Mesendoderm (in vitro differentiated cells): ENCODE measurements at regions not wholly inside any gene's neighbourhood (a gene's known extent, or its start where the extent isn't known, plus 50 kb on each side); places are given as distances from the start of the nearest gene placed in this dataset.

Source experiments
- DNase-seq: peaks from one replicate; pipeline ENCODE4 v3.0.0; 2013
- H2AK5ac ChIP-seq: 2 replicates; pipeline ENCODE4 v1.6.1; 2013; ENCODE audit warnings: low read length, inconsistent platforms
- H2BK120ac ChIP-seq: 2 replicates; pipeline ENCODE4 v1.6.1; 2013; ENCODE audit warnings: low read depth, mild to moderate bottlenecking, low read length, moderate library complexity, mixed read lengths
- H2BK15ac ChIP-seq: replicated peaks from 2 replicates; pipeline ENCODE4 v1.6.1; 2013; ENCODE audit warnings: low read depth, mild to moderate bottlenecking, moderate library complexity
- H2BK5ac ChIP-seq: 2 replicates; pipeline ENCODE4 v1.6.1; 2013; ENCODE audit warnings: low read length, inconsistent platforms
- H3K18ac ChIP-seq: 2 replicates; pipeline ENCODE4 v1.6.1; 2013; ENCODE audit warnings: mild to moderate bottlenecking, low read length, mixed read lengths
- H3K23ac ChIP-seq: one replicate; pipeline ENCODE4 v1.6.1; 2013; ENCODE audit warnings: low read length
- H3K27ac ChIP-seq: 2 replicates; pipeline ENCODE4 v1.5.1; 2013; ENCODE audit warnings: low read depth, mild to moderate bottlenecking, inconsistent platforms, low read length, moderate library complexity
- H3K27me3 ChIP-seq: 2 replicates; pipeline ENCODE4 v1.6.1; 2013; ENCODE audit warnings: low read length, control low read depth, mild to moderate bottlenecking, inconsistent platforms; ENCODE audit not compliant: insufficient read depth, poor library complexity
- H3K36me3 ChIP-seq: 2 replicates; pipeline ENCODE4 v1.6.1; 2013; ENCODE audit warnings: low read length, inconsistent platforms; ENCODE audit not compliant: control insufficient read depth, insufficient read depth
- H3K4ac ChIP-seq: one replicate; pipeline ENCODE4 v1.6.1; 2013; ENCODE audit warnings: low read depth, mild to moderate bottlenecking, low read length, moderate library complexity
- H3K4me1 ChIP-seq: 2 replicates; pipeline ENCODE4 v1.6.1; 2013; ENCODE audit warnings: low read depth, low read length, inconsistent platforms; ENCODE audit not compliant: control insufficient read depth
- H3K4me2 ChIP-seq: 2 replicates; pipeline ENCODE4 v1.6.1; 2013; ENCODE audit warnings: low read length
- H3K4me3 ChIP-seq: 2 replicates; pipeline ENCODE4 v1.5.1; 2013; ENCODE audit warnings: mild to moderate bottlenecking, low read length
- H3K56ac ChIP-seq: one replicate; pipeline ENCODE4 v1.6.1; 2013; ENCODE audit warnings: low read length
- H3K79me1 ChIP-seq: 2 replicates; pipeline ENCODE4 v1.6.1; 2013; ENCODE audit warnings: low read length, inconsistent platforms
- H3K79me2 ChIP-seq: 2 replicates; pipeline ENCODE4 v1.6.1; 2013; ENCODE audit warnings: mild to moderate bottlenecking, low read length; ENCODE audit not compliant: control insufficient read depth, insufficient read depth
- H3K9ac ChIP-seq: 2 replicates; pipeline ENCODE4 v1.6.1; 2013; ENCODE audit warnings: low read length, inconsistent platforms
- H4K5ac ChIP-seq: one replicate; pipeline ENCODE4 v1.6.1; 2013; ENCODE audit warnings: low read length
- H4K8ac ChIP-seq: one replicate; pipeline ENCODE4 v1.6.1; 2013; ENCODE audit warnings: low read depth, mild to moderate bottlenecking, control low read depth, low read length, moderate library complexity
- WGBS: extraction: QIAGEN DNeasy Blood & Tissue Kit; methylation state at CpG from one replicate; pipeline ENCODE4 v1.1.7; 2013; ENCODE audit warnings: low lambda C conversion rate, missing lambda C conversion rate; ENCODE audit not compliant: insufficient coverage; ENCODE audit errors: extremely low coverage; 5-methylcytosine and 5-hydroxymethylcytosine counted together

DNA sequence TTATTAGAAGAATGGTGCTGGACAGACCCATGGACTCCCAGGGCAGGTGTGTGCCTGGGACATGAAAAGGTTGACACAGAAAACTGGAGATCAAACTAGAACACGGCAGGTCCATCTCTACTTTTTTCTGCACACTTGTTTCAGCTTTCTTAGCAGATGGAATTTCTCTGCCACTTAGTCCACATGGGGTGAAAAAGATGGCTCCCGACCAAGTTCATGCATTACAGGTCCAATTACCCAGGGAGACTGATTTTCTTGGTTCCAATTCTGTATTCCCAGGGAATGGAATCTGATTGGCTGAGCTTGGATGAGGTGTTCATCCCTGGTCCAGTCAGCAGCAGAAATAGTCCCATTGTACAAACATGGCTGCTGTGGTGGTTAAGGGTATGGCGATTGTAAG lies 238.9 kb upstream of the SRRM4 start:
- Histone ChIP-seq H3K79me2 (no peaks in the 10 kb centered on the region), H4K8ac (no peak overlapping the region), H3K23ac (no peak overlapping the region), H3K56ac (no peak overlapping the region), H2BK15ac (no peak overlapping the region), H2AK5ac (no peak overlapping the region), H4K5ac (no peak overlapping the region), H3K27me3 (no peaks in the 10 kb centered on the region), H3K4me2 (no peak overlapping the region), H3K4ac (no peak overlapping the region), H3K9ac (no peak overlapping the region), H3K79me1 (no peaks in the 10 kb centered on the region), H3K36me3 (no peaks in the 10 kb centered on the region), H3K27ac (no peak overlapping the region), H3K4me3 (no peak overlapping the region), H2BK5ac (no peak overlapping the region), H2BK120ac (no peak overlapping the region), H3K18ac (no peak overlapping the region), H3K4me1 (no peaks in the 10 kb centered on the region)
- no CpG with 5 or more reads among the region's 3 CpGs for WGBS
- no peak for DNase-seq

DNA sequence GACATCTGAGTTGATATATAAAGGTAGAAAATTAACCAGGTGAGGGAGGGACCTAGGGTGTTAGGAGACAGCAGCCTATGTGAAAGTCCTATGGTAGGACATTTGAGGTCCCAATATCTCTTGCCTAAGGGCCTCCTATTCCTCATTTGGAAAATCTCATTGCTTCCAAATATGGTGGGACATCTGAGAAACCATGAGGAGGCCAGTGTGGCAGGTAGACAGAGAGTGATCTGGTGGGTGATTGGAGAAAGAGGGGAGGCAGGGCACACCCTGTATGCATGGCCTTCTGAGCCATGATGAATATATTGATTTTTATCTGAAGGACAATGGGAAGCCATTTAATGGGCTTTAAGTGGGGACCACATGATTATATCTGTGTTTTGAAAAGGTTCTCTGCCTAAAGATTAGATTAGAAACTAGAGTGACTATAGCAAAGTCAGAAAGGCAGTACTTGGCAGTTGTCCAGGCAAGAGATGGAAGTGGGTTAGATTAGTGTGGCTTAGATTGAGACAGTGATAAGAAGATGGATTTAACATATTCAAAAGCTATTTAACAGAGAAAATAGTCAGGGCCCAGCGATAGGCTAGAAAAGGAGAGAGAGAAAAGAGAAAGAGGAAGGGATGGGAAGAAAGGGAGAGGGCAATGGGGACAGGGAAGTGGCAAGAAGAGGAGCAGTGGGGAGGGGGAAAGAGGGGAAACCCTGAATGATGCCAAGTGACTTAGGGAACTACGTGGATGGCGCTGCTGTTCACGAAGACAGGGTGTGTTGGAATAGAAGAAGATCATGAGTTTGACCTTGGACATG lies 237.2 kb upstream of the SRRM4 start:
- DNase-seq, result no peak
- Histone ChIP-seq H3K27ac (no peak overlapping the region), H3K18ac (no peak overlapping the region), H3K4me3 (no peak overlapping the region), H3K79me2 (no peaks in the 10 kb centered on the region), H3K27me3 (no peaks in the 10 kb centered on the region), H4K5ac (no peak overlapping the region), H4K8ac (no peak overlapping the region), H3K79me1 (no peaks in the 10 kb centered on the region), H3K4ac (no peak overlapping the region), H3K56ac (no peak overlapping the region), H2BK15ac (no peak overlapping the region), H2AK5ac (no peak overlapping the region), H3K9ac (no peak overlapping the region), H2BK120ac (no peak overlapping the region), H3K36me3 (no peaks in the 10 kb centered on the region), H3K4me1 (no peaks in the 10 kb centered on the region), H2BK5ac (no peak overlapping the region), H3K23ac (no peak overlapping the region), H3K4me2 (no peak overlapping the region)
- no CpG with 5 or more reads among the region's 4 CpGs for WGBS

GRCh38 chr12:118746176-118746575 lies 235.2 kb upstream of the SRRM4 start:
- H3K4me1 ChIP-seq, result no peaks in the 10 kb centered on the region
- H2BK5ac ChIP-seq, result no peak overlapping the region
- no peak overlapping the region for H2AK5ac ChIP-seq
- H3K27ac ChIP-seq, result no peak overlapping the region
- no peak overlapping the region for H3K4me3 ChIP-seq
- no peak overlapping the region for H2BK15ac ChIP-seq
- no peak overlapping the region for H3K4ac ChIP-seq
- WGBS, result no CpG with 5 or more reads among the region's 3 CpGs
- no peaks in the 10 kb centered on the region for H3K36me3 ChIP-seq
- H3K18ac ChIP-seq, result no peak overlapping the region
- no peak for DNase-seq
- no peak overlapping the region for H2BK120ac ChIP-seq
- H3K27me3 ChIP-seq, result no peaks in the 10 kb centered on the region
- H3K79me2 ChIP-seq, result no peaks in the 10 kb centered on the region
- H3K79me1 ChIP-seq, result no peaks in the 10 kb centered on the region
- H3K23ac ChIP-seq, result no peak overlapping the region
- H3K4me2 ChIP-seq, result no peak overlapping the region
- no peak overlapping the region for H3K56ac ChIP-seq
- no peak overlapping the region for H4K8ac ChIP-seq
- no peak overlapping the region for H3K9ac ChIP-seq
- H4K5ac ChIP-seq, result no peak overlapping the region

DNA sequence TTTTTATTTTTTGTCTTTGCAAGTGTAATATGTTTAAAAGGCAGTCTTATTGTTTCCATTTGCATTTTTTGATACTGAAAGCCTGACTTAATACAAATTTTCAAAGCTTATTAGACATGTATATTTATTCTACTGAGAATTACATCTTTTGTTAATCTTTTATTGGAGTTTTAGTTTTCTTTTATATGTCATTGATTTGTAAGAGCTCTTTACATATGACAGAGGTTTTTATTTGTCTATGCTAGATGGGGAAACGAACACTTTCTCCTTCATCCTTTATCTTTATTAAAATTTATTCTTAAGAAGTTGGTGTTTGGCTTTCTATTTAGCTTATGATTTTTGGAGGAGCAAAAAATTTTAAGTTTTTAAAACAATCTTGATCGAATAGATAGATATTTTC lies 234.4 kb upstream of the SRRM4 start:
- Histone ChIP-seq H2BK5ac (no peak overlapping the region), H3K79me2 (no peaks in the 10 kb centered on the region), H2BK120ac (no peak overlapping the region), H2AK5ac (no peak overlapping the region), H3K27me3 (no peaks in the 10 kb centered on the region), H3K18ac (no peak overlapping the region), H3K27ac (no peak overlapping the region), H4K8ac (no peak overlapping the region), H4K5ac (no peak overlapping the region), H3K4me3 (no peak overlapping the region), H3K36me3 (no peaks in the 10 kb centered on the region), H3K79me1 (no peaks in the 10 kb centered on the region), H3K4me1 (no peaks in the 10 kb centered on the region), H3K23ac (no peak overlapping the region), H3K4me2 (no peak overlapping the region), H2BK15ac (no peak overlapping the region), H3K9ac (no peak overlapping the region), H3K56ac (no peak overlapping the region), H3K4ac (no peak overlapping the region)
- no peak for DNase-seq
- WGBS, result no CpG with 5 or more reads among the region's 2 CpGs

DNA sequence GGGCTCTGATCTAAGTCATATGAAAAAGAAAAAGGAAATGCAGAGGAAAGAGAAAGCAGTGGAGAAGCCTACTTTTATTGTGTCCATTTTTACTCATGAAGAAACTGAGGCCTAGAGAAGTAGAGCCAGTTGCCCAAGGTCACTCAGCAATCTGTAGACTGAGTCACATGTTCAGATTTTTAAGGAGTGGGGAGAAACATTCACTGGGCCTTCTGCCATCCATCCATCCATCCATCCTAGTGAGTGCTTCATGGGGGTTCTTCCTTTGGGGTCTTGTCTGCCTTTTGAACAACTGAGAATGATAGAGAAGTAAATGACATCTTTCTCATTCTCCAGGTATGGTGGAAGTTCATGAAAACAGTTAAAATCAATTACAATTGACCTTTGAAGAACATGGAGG lies 233.6 kb upstream of the SRRM4 start:
- no peak for DNase-seq
- no peak overlapping the region for H3K4ac ChIP-seq
- no peak overlapping the region for H3K4me3 ChIP-seq
- H3K27ac ChIP-seq, result no peak overlapping the region
- no peaks in the 10 kb centered on the region for H3K79me2 ChIP-seq
- H2AK5ac ChIP-seq, result no peak overlapping the region
- H3K18ac ChIP-seq, result no peak overlapping the region
- H2BK120ac ChIP-seq, result no peak overlapping the region
- no peak overlapping the region for H4K5ac ChIP-seq
- H2BK15ac ChIP-seq, result no peak overlapping the region
- no peak overlapping the region for H3K56ac ChIP-seq
- H3K23ac ChIP-seq, result no peak overlapping the region
- H3K27me3 ChIP-seq, result no peaks in the 10 kb centered on the region
- H3K79me1 ChIP-seq, result no peaks in the 10 kb centered on the region
- no peak overlapping the region for H3K9ac ChIP-seq
- no peak overlapping the region for H4K8ac ChIP-seq
- H3K36me3 ChIP-seq, result no peaks in the 10 kb centered on the region
- H2BK5ac ChIP-seq, result no peak overlapping the region
- no peaks in the 10 kb centered on the region for H3K4me1 ChIP-seq
- no peak overlapping the region for H3K4me2 ChIP-seq
